ENCODE measurements at regions not wholly inside any gene's neighbourhood (a gene's known extent, or its start where the extent isn't known, plus 50 kb on each side); places are given as distances from the start of the nearest gene placed in this dataset.

- DNase-seq, result no peak
Measured at GRCh38 chr7:1330801-1331425, 98.2 kb downstream of the UNCX start.

DNA sequence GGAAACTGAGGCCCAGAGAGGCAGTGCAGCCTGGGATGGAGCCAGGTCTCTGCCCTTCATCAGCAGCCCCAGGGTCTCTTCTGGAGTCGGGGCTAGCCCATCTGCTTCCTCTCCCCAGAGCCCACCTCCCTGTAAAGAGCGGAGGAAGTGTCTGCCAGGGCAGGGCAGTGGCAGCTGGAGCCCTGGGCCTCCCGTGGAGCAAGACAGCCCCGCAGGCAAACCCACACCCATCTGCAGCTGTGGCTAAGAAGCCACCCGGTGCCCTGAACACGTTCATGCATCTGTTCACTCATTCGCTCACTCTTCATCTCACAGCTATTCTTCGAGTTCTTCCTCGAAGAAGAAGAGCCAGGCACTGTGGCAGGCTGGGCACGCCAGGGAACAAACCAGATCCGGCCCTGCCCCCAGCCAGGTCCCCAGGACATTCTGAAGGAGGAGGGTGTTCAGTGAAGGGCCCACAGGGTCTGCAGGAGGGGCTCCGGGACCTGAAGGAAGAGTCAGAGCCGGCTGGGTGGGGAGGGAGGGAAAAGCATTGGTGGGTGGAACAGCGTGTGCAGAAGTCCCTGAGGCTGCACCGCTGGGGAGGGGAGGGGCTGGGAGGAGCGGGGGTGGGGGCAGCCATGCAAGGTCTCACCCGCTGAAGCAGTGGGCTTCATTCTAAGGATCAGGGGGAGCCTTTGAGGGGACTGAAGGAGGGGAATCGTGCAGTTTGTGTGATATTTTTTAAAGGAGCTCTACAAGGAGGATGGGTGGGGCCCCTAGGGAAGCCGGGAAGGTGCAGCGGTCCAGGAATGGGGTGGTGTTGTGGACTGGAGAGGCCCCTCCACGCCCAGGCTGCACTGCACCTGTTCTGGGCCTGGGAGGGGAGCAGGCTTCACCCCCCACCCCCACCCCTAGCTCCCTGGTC, 99.1 kb downstream of the UNCX start:
- H2AFZ ChIP-seq (ENCODE audit: insufficient read depth, low read depth, low read length, poor library complexity, severe bottlenecking), result no peak overlapping the region
- no peak overlapping the region for H3K27ac ChIP-seq (ENCODE audit: low read depth in 1 of 2, low read length in 2 of 2)
- intact Hi-C loops (cut with micrococcal nuclease), result no loop called here
- no peaks in the 10 kb centered on the region for H3K4me1 ChIP-seq (ENCODE audit: control insufficient read depth in 1 of 2, insufficient read depth in 2 of 2, low read length in 2 of 2)
- peaks cover 4 to 26% (median 18%) of the 10 kb centered on the region in 7 donors for H3K9me3 Mint-ChIP-seq
- DNase-seq, result no peak
- peaks cover 13 to 40% (median 13%) of the 10 kb centered on the region in 3 donors for H3K27me3 Mint-ChIP-seq (ENCODE audit: low read depth in 3 of 3)
- no peaks in the 10 kb centered on the region for H3K36me3 ChIP-seq (replicated peaks in 1 of 2; ENCODE audit: control insufficient read depth in 1 of 2, insufficient read depth in 2 of 2, low read length in 2 of 2)
- H3K4me1 Mint-ChIP-seq, result peaks cover 2% of the 10 kb centered on the region
- H3K4me3 Mint-ChIP-seq, result no peak overlapping the region
- no peak overlapping the region for H3K27ac Mint-ChIP-seq
- no peak overlapping the region for H3K4me3 ChIP-seq (replicated peaks in 1 of 3; ENCODE audit: low read depth in 2 of 3, low read length in 3 of 3)
- H3K27me3 ChIP-seq (ENCODE audit: control insufficient read depth in 2 of 2, insufficient read depth in 2 of 2, low read length in 2 of 2), result no peaks in the 10 kb centered on the region
- H3K9ac ChIP-seq (ENCODE audit: insufficient read depth, low read length, poor library complexity, severe bottlenecking), result no peak overlapping the region
- H4K20me1 ChIP-seq (ENCODE audit: insufficient read depth, low read length), result no peaks in the 10 kb centered on the region
- peaks cover 0 to 3% of the 10 kb centered on the region in 2 donors for H3K36me3 Mint-ChIP-seq
- TF ChIP-seq, protein P1, sequence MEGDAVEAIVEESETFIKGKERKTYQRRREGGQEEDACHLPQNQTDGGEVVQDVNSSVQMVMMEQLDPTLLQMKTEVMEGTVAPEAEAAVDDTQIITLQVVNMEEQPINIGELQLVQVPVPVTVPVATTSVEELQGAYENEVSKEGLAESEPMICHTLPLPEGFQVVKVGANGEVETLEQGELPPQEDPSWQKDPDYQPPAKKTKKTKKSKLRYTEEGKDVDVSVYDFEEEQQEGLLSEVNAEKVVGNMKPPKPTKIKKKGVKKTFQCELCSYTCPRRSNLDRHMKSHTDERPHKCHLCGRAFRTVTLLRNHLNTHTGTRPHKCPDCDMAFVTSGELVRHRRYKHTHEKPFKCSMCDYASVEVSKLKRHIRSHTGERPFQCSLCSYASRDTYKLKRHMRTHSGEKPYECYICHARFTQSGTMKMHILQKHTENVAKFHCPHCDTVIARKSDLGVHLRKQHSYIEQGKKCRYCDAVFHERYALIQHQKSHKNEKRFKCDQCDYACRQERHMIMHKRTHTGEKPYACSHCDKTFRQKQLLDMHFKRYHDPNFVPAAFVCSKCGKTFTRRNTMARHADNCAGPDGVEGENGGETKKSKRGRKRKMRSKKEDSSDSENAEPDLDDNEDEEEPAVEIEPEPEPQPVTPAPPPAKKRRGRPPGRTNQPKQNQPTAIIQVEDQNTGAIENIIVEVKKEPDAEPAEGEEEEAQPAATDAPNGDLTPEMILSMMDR (IDR thresholded peaks at IDR 0.05), result no peak
- H3K79me2 ChIP-seq (ENCODE audit: insufficient read depth, low read length), result no peaks in the 10 kb centered on the region
- 48% methylated on average over 17 of the region's 21 CpGs for WGBS (ENCODE audit: insufficient coverage)
- no peak overlapping the region for H3K4me2 ChIP-seq (replicated peaks; ENCODE audit: extremely low read depth, low read length, poor library complexity, severe bottlenecking)
- peaks cover 8 to 11% of the 10 kb centered on the region in 2 donors for H3K9me3 ChIP-seq (replicated peaks in 1 of 2; ENCODE audit: control insufficient read depth in 1 of 2, insufficient read depth in 1 of 2, low read length in 2 of 2)

More at GRCh38 chr7:1330801-1331425, 98.2 kb downstream of the UNCX start:
- no peaks in the 10 kb centered on the region for H3K36me3 ChIP-seq (replicated peaks in 1 of 2; ENCODE audit: control insufficient read depth in 1 of 2, insufficient read depth in 2 of 2, low read length in 2 of 2)
- Mint-ChIP-seq H3K4me3 (no peak overlapping the region), H3K36me3 (no peaks in the 10 kb centered on the region), H3K27me3 (ENCODE audit: low read depth in 3 of 3) (peaks cover 12 to 37% (median 13%) of the 10 kb centered on the region in 3 donors), H3K4me1 (peaks cover 2% of the 10 kb centered on the region), H3K9me3 (peaks cover 2 to 19% (median 10%) of the 10 kb centered on the region in 7 donors), H3K27ac (no peak overlapping the region)
- H2AFZ ChIP-seq (ENCODE audit: insufficient read depth, low read depth, low read length, poor library complexity, severe bottlenecking), result no peak overlapping the region
- WGBS (ENCODE audit: insufficient coverage), result 93% methylated on average over 35 of the region's 39 CpGs
- no peaks in the 10 kb centered on the region for H3K79me2 ChIP-seq (ENCODE audit: insufficient read depth, low read length)
- H3K4me3 ChIP-seq (replicated peaks in 1 of 3; ENCODE audit: low read depth in 2 of 3, low read length in 3 of 3), result no peak overlapping the region
- peaks cover 2 to 5% of the 10 kb centered on the region in 2 donors for H3K9me3 ChIP-seq (replicated peaks in 1 of 2; ENCODE audit: control insufficient read depth in 1 of 2, insufficient read depth in 1 of 2, low read length in 2 of 2)
- H3K27me3 ChIP-seq (ENCODE audit: control insufficient read depth in 2 of 2, insufficient read depth in 2 of 2, low read length in 2 of 2), result no peaks in the 10 kb centered on the region
- TF ChIP-seq, protein P1 (IDR thresholded peaks at IDR 0.05), result no peak
- H3K4me1 ChIP-seq (ENCODE audit: control insufficient read depth in 1 of 2, insufficient read depth in 2 of 2, low read length in 2 of 2), result no peaks in the 10 kb centered on the region
- H3K4me2 ChIP-seq (replicated peaks; ENCODE audit: extremely low read depth, low read length, poor library complexity, severe bottlenecking), result no peak overlapping the region
- H3K27ac ChIP-seq (ENCODE audit: low read depth in 1 of 2, low read length in 2 of 2), result no peak overlapping the region
- H4K20me1 ChIP-seq (ENCODE audit: insufficient read depth, low read length), result no peaks in the 10 kb centered on the region
- intact Hi-C loops (cut with micrococcal nuclease), result no loop called here
- no peak overlapping the region for H3K9ac ChIP-seq (ENCODE audit: insufficient read depth, low read length, poor library complexity, severe bottlenecking)

All from CD14-positive monocyte (primary cell).